Lower leg skin (tissue), 4 donors: ENCODE measurements at regions not wholly inside any gene's neighbourhood (a gene's known extent, or its start where the extent isn't known, plus 50 kb on each side); places are given as distances from the start of the nearest gene placed in this dataset.

ENCODE experiments used
- DNase-seq, 2 donors: peaks; one replicate each; pipeline ENCODE4 v3.0.0-alpha.2; 2019; ENCODE audit warnings: low spot score in 2 of 2
- H3K4me3 ChIP-seq: fragments of 200-600 bp; sonication (generic); 2 replicates; pipeline ENCODE4 v1.5.1; 2017; ENCODE audit warnings: mild to moderate bottlenecking, low read depth; ENCODE audit not compliant: poor library complexity, severe bottlenecking
- CTCF ChIP-seq, 3 donors: fragments of 450-650 bp; IDR thresholded peaks; one replicate each; pipeline ENCODE4 v1.5.1; 2016; ENCODE audit warnings: antibody characterized with exemption in 3 of 3, mild to moderate bottlenecking in 3 of 3, moderate library complexity in 2 of 3
- POLR2A ChIP-seq, 2 donors: fragments of 450-650 bp; IDR thresholded peaks; one replicate each; pipeline ENCODE4 v1.6.1; 2016 to 2017; ENCODE audit warnings: antibody characterized with exemption in 2 of 2, mild to moderate bottlenecking in 1 of 2, moderate library complexity in 1 of 2
- WGBS, 2 donors: methylation state at CpG; one replicate each; pipeline ENCODE4 v1.1.5; 2018; 5-methylcytosine and 5-hydroxymethylcytosine counted together
- intact Hi-C: fragments of 100-400 bp; cut with DNase I; formaldehyde crosslinking; loops from one replicate; pipeline ENCODE4 v1.15.0; 2023; ENCODE audit warnings: low total_unique reads

- intact Hi-C loops, result no loop called here
- no peak overlapping the region for H3K4me3 ChIP-seq
- DNase-seq, result no peak
- 83 to 89% methylated on average over 1 of the region's 1 CpG for WGBS, 2 donors
- TF ChIP-seq POLR2A (IDR thresholded peaks at IDR 0.05) (no peak), CTCF (IDR thresholded peaks at IDR 0.05) (no peak)
Observed at GRCh38 chr3:102699819-102700140, 265.0 kb downstream of the ZPLD1 start.

GRCh38 chr3:102712896-102713295, 278.1 kb downstream of the ZPLD1 start:
- intact Hi-C loops, result no loop called here
- no peak for TF ChIP-seq CTCF (IDR thresholded peaks at IDR 0.05)
- TF ChIP-seq POLR2A (IDR thresholded peaks at IDR 0.05), result no peak
- WGBS, 2 donors, result 71 to 81% methylated on average over 5 of the region's 5 CpGs
- DNase-seq, result no peak
- H3K4me3 ChIP-seq, result no peak overlapping the region

- no peak for DNase-seq
- no peak for TF ChIP-seq POLR2A (IDR thresholded peaks at IDR 0.05)
- no peak for TF ChIP-seq CTCF (IDR thresholded peaks at IDR 0.05)
- 51 to 56% methylated on average over 3 of the region's 3 CpGs for WGBS, 2 donors
- intact Hi-C loops, result no loop called here
- no peak overlapping the region for H3K4me3 ChIP-seq
Observed at GRCh38 chr3:102714567-102714966, 279.8 kb downstream of the ZPLD1 start.

GRCh38 chr3:102715030-102715697, 280.3 kb downstream of the ZPLD1 start:
- no peak for DNase-seq
- H3K4me3 ChIP-seq, result no peak overlapping the region
- TF ChIP-seq CTCF (IDR thresholded peaks at IDR 0.05) (no peak), POLR2A (IDR thresholded peaks at IDR 0.05) (no peak)
- intact Hi-C loops, result no loop called here
- 75 to 79% methylated on average over 2 of the region's 2 CpGs for WGBS, 2 donors

GRCh38 chr3:102718651-102719050, 283.8 kb downstream of the ZPLD1 start:
- WGBS, 2 donors, result 68 to 88% methylated on average over 2 of the region's 2 CpGs
- intact Hi-C loops, result no loop called here
- TF ChIP-seq POLR2A (IDR thresholded peaks at IDR 0.05) (no peak), CTCF (IDR thresholded peaks at IDR 0.05) (no peak)
- DNase-seq, result no peak
- H3K4me3 ChIP-seq, result no peak overlapping the region

- WGBS, 2 donors, result 50 to 64% methylated on average over 2 of the region's 2 CpGs
- no peak overlapping the region for H3K4me3 ChIP-seq
- intact Hi-C loops, result no loop called here
- DNase-seq, result no peak
- TF ChIP-seq POLR2A (IDR thresholded peaks at IDR 0.05), result no peak
- TF ChIP-seq CTCF (IDR thresholded peaks at IDR 0.05), result no peak
Observed at GRCh38 chr3:102722317-102722716, 287.5 kb downstream of the ZPLD1 start.
